ENCODE measurements at regions not wholly inside any gene's neighbourhood (a gene's known extent, or its start where the extent isn't known, plus 50 kb on each side); places are given as distances from the start of the nearest gene placed in this dataset.
A peak's percentile ranks its signal among the peaks of the same experiment; 100 is the strongest.

GRCh38 chr2:58432491-58433170 lies 191.5 kb upstream of the FANCL start:
- no peak overlapping the region for H3K9ac ChIP-seq
- no peak for DNase-seq

DNA sequence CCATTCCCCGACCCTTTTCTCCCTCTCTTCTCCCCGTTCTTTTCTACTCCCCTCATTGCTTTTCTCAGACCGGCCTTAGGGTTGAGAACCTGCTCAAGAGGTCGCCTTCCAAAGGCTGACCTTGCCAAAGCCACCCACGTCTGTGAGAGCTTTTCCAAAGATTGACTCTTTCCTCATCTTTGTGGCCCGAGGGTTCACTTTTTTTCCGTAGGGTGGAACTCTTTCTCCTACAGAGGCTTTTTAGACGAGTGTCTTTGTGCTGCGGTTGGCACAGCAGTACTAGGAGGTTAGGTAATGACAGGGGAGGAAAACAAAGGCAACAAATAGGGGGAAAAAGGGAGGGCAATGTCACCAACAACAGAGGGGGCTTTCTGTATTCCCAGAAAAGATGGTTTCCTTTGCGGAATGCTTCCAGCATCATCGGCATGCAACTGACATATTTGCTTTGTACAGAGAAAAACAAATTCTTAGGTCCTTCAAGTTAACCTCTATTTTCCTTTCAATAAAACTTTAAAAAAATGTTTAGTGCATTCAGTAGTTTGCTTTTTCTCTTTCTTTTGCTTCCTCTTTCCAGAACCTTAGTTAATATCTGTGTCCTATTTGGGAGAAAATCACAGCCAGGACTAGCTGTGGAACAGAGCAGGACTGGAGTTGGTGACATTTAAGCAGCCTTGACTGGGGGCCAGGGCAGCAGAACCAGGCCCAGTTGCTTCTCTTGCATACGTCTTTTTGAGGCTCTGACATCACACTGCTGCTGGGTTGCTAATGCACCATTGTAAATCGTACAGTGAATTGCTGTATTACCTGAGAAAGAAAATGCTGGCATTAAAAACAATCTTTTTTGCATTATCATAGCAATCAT lies 188.1 kb upstream of the FANCL start:
- Histone ChIP-seq H3K4me3 (peak overlapping the region; percentile 21; the same call in 1 of the 2 replicates), H3K9me3 (ENCODE audit: low read depth) (no peaks in the 10 kb centered on the region), H3K36me3 (ENCODE audit: low read depth) (no peaks in the 10 kb centered on the region), H3K9me2 (ENCODE audit: insufficient read depth) (no peaks in the 10 kb centered on the region), H3K27me3 (replicated peaks; ENCODE audit: insufficient read depth) (peaks cover 19% of the 10 kb centered on the region), H3K4me1 (ENCODE audit: insufficient read depth) (peaks cover 4% of the 10 kb centered on the region; the same call in 1 of the 2 replicates), H4K20me1 (ENCODE audit: insufficient read depth) (no peaks in the 10 kb centered on the region), H3K9ac (no peak overlapping the region), H3K79me2 (ENCODE audit: insufficient read depth) (no peaks in the 10 kb centered on the region), H3F3A (ENCODE audit: insufficient read depth) (no peaks in the 10 kb centered on the region), H3K4me2 (ENCODE audit: unreplicated experiment) (peak overlapping the region; percentile 36), H3K27ac (no peak overlapping the region), H2AFZ (peak overlapping the region; percentile 53; the same call in 1 of the 2 replicates)
- DNase-seq, result peak; percentile 7
- TF ChIP-seq EZH2phosphoT487 (IDR thresholded peaks at IDR 0.05; ENCODE audit: insufficient read depth, low read depth) (no peak), EZH2 (IDR thresholded peaks at IDR 0.05; ENCODE audit: insufficient read depth, poor library complexity, severe bottlenecking) (no peak)
- in situ Hi-C loops (cut with MboI), result loop anchor here (25.0 kb wide), 2 partner anchors 292 to 517 kb away; no protein-coding TSS in a partner anchor
- WGBS, 2 experiments (ENCODE audit: low coverage in 1 of 2, low lambda C conversion rate in 2 of 2, missing lambda C conversion rate in 2 of 2), result 7% methylated on average over 13 of the region's 13 CpGs

More at GRCh38 chr2:58432491-58433170, 191.5 kb upstream of the FANCL start:
- Histone ChIP-seq H3K9me2 (ENCODE audit: insufficient read depth) (no peaks in the 10 kb centered on the region), H3K36me3 (ENCODE audit: low read depth) (no peaks in the 10 kb centered on the region), H3K4me3 (no peak overlapping the region), H3K4me2 (ENCODE audit: unreplicated experiment) (no peak overlapping the region), H3K4me1 (ENCODE audit: insufficient read depth) (peaks cover 4% of the 10 kb centered on the region; the same call in 1 of the 2 replicates), H3K27me3 (replicated peaks; ENCODE audit: insufficient read depth) (peaks cover 15% of the 10 kb centered on the region), H3K27ac (no peak overlapping the region), H3K79me2 (ENCODE audit: insufficient read depth) (no peaks in the 10 kb centered on the region), H2AFZ (no peak overlapping the region), H4K20me1 (ENCODE audit: insufficient read depth) (no peaks in the 10 kb centered on the region), H3K9me3 (ENCODE audit: low read depth) (no peaks in the 10 kb centered on the region), H3F3A (ENCODE audit: insufficient read depth) (no peaks in the 10 kb centered on the region)
- 47 to 51% methylated on average over 3 of the region's 3 CpGs for WGBS, 2 experiments (ENCODE audit: low coverage in 1 of 2, low lambda C conversion rate in 2 of 2, missing lambda C conversion rate in 2 of 2)
- in situ Hi-C loops (cut with MboI), result loop anchor here (25.0 kb wide), 2 partner anchors 295 to 520 kb away; no protein-coding TSS in a partner anchor
- TF ChIP-seq EZH2phosphoT487 (IDR thresholded peaks at IDR 0.05; ENCODE audit: insufficient read depth, low read depth), result no peak
- no peak for TF ChIP-seq EZH2 (IDR thresholded peaks at IDR 0.05; ENCODE audit: insufficient read depth, poor library complexity, severe bottlenecking)

DNA sequence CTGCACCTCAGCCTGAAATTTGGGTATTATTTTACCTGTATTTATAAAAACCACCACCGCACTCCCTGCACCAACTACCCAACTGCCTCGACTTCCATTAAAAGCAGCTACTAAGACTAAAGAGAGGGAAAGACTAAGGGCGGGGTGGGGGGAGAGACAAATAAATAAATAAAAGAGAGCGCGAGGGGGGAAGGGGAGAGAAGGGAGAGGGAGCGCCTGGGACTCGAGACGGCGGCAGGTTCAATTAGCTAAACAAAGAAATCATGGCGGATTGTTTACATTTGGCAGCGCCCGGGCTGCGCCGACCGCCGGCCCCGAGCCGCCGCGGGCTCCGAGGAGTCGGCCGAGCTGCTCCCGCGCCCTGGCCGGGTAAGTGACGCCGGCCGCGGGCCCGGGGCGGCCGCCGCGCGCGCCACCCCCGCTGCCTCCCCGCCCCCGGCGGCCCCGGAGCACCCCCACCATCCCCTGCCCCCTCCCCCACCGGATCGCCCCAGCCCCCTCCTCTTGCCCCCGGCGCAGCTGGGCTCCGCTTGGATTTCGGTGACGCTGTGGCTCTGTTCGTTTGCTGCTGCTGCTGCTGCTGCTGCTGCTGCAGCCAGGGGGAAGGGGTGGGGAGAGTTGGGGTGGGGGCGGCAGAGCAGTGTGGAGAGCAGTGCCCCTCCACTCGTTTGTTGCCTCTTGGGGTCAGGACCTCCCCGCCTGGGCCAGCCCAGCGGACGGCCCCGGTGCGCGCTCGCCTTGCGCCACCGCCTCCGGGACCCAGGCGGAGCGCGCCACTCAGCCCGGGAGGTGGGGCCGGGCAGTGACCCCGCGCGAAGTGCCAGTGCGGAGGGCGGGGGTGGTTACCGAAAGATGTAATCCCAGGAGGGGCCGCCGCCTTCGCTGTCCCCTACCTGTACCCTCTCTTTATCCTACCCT lies 187.2 kb upstream of the FANCL start:
- TF ChIP-seq EZH2 (IDR thresholded peaks at IDR 0.05; ENCODE audit: insufficient read depth, poor library complexity, severe bottlenecking) (no peak), EZH2phosphoT487 (IDR thresholded peaks at IDR 0.05; ENCODE audit: insufficient read depth, low read depth) (no peak)
- no peaks in the 10 kb centered on the region for H3K9me3 ChIP-seq (ENCODE audit: low read depth)
- peak overlapping the region; percentile 69 for H2AFZ ChIP-seq
- peak overlapping the region; percentile 87 for H3K4me2 ChIP-seq (ENCODE audit: unreplicated experiment)
- peaks cover 4% of the 10 kb centered on the region; the same call in 1 of the 2 replicates for H3K4me1 ChIP-seq (ENCODE audit: insufficient read depth)
- DNase-seq, result peak; percentile 45
- no peaks in the 10 kb centered on the region for H3K9me2 ChIP-seq (ENCODE audit: insufficient read depth)
- no peaks in the 10 kb centered on the region for H3K79me2 ChIP-seq (ENCODE audit: insufficient read depth)
- H3K27me3 ChIP-seq (replicated peaks; ENCODE audit: insufficient read depth), result peaks cover 23% of the 10 kb centered on the region
- peak overlapping the region; percentile 40; the same call in 1 of the 2 replicates for H3K9ac ChIP-seq
- WGBS, 2 experiments (ENCODE audit: low coverage in 1 of 2, low lambda C conversion rate in 2 of 2, missing lambda C conversion rate in 2 of 2), result 2 to 3% methylated on average over 13 to 69 of the region's 76 CpGs
- H3K4me3 ChIP-seq, result peak overlapping the region; percentile 79
- H3F3A ChIP-seq (ENCODE audit: insufficient read depth), result no peaks in the 10 kb centered on the region
- H3K27ac ChIP-seq, result no peak overlapping the region
- H3K36me3 ChIP-seq (ENCODE audit: low read depth), result no peaks in the 10 kb centered on the region
- H4K20me1 ChIP-seq (ENCODE audit: insufficient read depth), result no peaks in the 10 kb centered on the region
- in situ Hi-C loops (cut with MboI), result loop anchor here (25.0 kb wide), 2 partner anchors 291 to 516 kb away; no protein-coding TSS in a partner anchor

Measured in GM23248 (cell line).